Skin epidermis (tissue), 12 donors: ENCODE measurements at regions not wholly inside any gene's neighbourhood (a gene's known extent, or its start where the extent isn't known, plus 50 kb on each side); places are given as distances from the start of the nearest gene placed in this dataset.

Source experiments
- H3K27ac ChIP-seq, 21 experiments: fragments of 200-600 bp; sonication (generic) in 11 of 21; one replicate each; pipeline ENCODE4 v1.5.0; 2020; ENCODE audit warnings: mild to moderate bottlenecking in 3 of 21, inconsistent platforms in 2 of 21, moderate library complexity in 2 of 21
- H3K4me3 ChIP-seq, 7 experiments: fragments of 200-600 bp; sonication (generic) in 2 of 7; one replicate each; pipeline ENCODE4 v1.5.0; 2020; ENCODE audit warnings: inconsistent platforms in 2 of 7, mild to moderate bottlenecking in 2 of 7, moderate library complexity in 1 of 7

DNA sequence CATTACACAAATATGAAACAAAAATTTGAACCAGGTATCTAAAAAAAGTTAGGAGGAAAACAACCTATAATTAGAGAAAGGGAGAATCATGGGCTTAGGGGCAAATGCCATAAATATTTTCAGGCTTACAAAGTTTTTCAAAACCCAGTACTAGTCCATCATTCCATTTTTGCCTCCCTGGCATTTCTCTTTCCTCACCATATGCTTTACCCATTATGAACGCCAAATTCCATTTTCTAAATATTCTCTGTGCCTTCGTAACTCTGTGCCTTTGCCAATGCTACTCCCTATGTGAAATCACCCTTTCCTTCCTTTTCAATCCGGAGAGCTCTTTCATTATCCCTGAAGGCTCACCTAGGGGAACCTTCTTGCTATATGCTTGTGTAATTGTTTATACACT is 434.1 kb downstream of the ZSWIM6 start:
- Histone ChIP-seq H3K27ac (no peak overlapping the region), H3K4me3 (no peak overlapping the region)

DNA sequence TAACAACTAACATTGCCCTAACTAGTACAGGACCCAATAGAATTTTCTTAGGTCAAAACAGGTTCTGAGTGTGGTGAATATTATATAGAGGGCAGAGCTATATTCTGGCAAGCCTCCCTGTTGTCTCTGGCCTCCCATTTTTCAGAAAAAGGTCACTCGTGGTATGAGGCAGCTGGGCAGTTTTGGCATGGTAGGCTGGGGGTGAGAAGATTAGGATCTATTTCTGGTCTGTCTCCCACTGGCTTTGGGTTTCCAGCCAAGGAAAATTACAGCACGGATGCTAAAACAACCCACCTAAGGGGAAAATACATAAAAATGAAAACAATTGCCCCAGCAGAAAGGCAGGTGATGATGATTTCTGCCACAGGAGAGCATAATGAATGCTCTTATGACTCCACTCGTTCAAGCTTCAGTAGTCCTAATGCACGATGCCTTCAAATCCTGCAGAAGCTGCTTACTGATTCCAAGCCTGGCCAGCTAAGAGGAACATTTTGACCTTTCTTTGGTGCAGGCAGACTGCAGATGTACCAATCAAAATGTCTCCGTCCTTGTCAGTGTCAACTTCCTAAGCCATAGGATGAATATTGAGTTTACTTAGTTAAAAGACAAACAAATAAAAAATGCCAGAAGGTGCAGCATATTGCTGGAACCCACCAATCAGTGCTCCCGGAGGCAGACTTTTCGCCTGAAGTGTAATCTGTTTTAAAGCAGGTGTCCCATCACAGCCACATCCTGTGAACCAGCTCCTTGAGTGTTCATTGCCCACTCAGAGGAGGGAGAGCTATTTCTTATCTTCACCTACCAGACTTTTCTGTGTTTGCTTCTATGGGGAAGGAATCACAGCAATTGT is 435.4 kb downstream of the ZSWIM6 start:
- no peak overlapping the region for H3K27ac ChIP-seq

DNA sequence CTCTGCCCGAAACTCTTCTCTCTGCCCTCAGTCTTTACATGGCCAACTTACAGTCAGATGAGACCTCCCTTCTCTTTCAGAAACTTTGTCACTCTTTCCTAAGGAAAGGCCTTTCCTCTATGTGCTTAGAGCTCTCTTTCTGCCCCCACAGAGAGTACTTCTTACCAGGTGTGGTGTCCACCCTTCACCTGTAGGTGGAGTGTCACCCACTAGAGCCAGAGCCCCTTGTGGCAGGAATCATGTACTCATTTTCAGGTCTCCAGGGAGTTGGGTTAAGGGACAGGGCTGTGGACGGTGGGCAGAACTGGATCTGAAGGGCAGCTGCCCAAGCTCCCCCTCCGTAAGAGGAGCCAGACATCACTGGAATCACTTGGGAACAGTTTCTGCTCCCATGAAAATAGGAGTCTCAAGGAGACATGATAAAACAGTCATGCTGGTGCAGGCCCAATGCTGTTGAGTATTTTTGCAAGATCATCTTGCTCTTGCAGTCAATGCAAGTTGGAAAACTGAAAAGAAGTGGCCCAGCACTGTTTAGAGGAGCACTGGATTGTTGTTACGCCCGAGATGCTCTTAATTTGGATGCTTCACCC is 436.7 kb downstream of the ZSWIM6 start:
- Histone ChIP-seq H3K27ac (no peak overlapping the region), H3K4me3 (no peak overlapping the region)

More for the DNA sequence above, 435.4 kb downstream of the ZSWIM6 start:
- H3K4me3 ChIP-seq = no peak overlapping the region

DNA sequence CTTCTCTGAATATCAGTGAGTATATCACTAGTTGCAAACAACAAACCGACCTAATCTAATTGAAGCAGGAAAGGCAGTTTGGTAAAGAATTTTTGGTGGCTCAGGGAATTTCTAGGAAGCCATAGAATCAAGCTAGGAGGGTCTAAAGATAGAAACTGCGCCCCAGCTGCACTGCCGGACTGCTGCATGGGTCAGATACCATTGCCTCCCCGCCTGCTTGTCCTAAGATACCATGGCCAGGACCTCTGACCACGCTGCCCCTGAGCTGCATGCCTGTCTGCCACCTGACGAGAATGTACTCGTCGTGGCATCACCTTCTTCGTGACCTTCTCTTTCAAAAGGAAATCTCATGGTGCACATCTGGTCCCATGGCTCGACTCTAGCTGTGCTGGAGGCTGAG is 439.0 kb downstream of the ZSWIM6 start:
- H3K27ac ChIP-seq = no peak overlapping the region
- no peak overlapping the region for H3K4me3 ChIP-seq

DNA sequence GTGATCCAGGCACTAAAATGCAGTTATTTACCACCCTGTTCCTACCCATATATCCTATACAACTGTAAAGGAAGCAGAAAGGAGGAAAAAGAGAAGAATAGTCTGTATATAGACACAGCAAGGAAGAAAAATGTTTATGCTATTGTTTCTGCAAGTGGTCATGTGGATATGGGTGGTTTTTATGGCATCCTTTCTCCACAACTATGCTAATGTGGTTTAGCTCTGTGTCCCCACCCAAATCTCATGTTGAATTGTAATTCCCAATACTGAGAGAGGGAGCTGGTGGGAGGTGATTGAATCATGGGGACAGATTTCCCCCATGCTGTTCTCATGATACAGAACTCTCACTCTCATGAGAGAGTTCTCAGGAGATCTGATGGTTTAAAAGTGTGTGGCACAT is 439.8 kb downstream of the ZSWIM6 start:
- H3K27ac ChIP-seq = no peak overlapping the region
- no peak overlapping the region for H3K4me3 ChIP-seq

DNA sequence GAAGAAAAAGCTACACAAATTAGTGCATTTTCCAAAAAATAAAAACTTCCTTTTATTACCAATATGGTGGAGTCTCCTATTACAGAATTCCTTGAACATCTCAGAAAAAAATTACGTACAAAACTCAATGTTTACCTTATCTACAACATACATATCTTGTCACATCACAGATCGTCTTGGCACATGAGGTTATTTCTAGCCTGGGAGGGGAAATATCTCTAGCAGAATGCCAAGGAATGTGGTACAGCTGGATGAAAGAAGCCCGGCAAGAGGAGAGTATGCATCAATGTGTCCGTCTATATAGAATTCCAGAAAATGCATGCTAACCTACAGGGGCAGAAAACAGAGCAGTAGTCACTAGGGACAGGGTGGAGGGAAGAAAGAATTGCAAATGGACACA is 443.8 kb downstream of the ZSWIM6 start:
- no peak overlapping the region for H3K4me3 ChIP-seq
- no peak overlapping the region for H3K27ac ChIP-seq

DNA sequence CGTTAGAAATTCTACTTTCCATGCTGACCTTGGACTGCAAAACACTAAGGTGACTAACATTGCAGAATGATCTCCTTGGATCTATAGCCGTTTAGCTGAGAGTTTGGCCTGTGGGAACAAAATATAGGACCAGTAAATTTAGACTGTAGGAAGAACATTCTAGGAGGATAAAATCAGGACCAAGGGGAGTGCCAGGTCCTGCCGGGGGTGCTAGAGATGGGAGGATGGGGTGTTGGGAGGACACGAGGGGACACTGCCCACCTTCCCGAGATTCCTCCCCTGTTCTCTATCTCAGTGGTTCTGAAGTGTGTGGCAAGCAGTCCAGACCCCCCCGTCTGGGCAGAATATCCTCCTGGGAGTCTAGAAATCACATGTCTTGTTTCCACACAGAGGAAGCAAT is 445.2 kb downstream of the ZSWIM6 start:
- H3K4me3 ChIP-seq = no peak overlapping the region

DNA sequence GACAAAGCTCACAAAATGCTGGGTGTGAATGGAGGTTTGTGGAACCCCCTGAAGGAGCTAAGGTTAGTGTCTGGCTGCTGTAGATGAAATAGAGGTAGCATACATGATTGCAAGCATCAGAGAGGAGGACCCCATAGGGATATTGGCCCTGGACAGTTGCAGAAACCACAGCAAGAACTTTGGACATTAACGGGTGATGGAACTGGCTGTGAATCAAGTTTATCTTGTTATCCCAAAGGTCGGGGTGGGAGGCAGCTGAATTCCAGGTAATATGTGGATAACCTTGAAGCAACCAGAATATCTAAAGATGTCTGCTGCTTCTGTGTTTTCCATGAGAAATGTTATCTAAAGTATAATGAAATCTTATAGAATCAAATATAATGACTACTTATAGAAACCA is 447.7 kb downstream of the ZSWIM6 start:
- no peak overlapping the region for H3K27ac ChIP-seq
- no peak overlapping the region for H3K4me3 ChIP-seq

More for the DNA sequence above, 445.2 kb downstream of the ZSWIM6 start:
- no peak overlapping the region for H3K27ac ChIP-seq

DNA sequence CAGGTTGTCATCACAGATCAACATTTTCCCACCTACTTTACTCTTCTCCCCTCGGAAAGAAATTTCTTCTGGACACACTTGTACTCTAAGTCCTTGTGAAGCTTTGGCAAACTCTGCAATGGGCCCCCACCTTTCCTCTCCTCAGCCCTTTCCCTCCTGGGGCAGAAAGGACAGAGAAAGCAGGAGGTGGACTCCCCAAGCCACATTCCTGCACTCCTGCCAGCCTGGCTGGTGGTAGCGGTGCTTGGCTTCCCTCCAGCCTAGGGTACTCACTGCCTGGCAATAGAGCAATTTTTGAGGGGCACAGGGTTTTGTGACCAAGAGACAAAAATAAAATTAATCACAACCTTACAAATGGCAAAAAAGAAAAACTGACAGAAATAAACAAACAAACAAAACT is 451.4 kb downstream of the ZSWIM6 start:
- no peak overlapping the region for H3K27ac ChIP-seq
- no peak overlapping the region for H3K4me3 ChIP-seq

DNA sequence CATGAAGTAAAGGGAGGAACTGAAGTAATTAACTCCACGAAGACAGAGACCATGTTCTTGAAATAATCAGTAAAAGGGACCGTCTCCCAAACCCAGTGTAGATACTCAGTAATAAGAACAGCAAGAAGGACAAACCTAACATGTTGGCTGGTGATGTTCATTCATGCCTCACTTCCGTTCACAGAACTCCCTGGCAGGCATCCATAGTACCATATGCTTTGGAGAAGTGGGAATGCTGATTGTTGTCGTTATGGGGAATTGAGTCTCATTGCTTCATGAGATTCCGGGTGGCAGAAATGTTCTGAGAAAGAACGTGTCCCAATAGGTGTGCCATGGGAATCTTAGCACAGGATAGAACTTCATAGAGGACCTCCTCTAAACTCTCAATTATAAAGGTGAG is 452.3 kb downstream of the ZSWIM6 start:
- H3K27ac ChIP-seq = no peak overlapping the region
- H3K4me3 ChIP-seq = no peak overlapping the region

DNA sequence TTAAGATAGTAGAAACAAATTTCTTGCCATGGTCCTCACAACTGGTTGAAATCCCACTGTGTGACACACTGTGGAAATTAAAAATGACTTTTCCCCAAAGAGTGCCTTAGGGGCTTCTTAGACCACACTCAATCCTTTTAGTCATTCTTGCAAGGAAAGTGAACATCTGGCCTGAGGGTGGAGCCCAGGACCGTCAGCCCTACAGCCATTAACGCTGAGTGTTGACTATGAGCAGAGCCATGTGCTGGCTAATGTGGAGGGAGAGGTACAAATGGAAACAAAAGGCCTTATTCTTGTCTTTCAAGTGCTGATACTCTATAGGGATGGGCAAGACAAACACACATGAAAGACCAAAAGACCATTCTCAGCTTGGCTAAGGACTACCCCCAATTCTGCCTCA is 456.5 kb downstream of the ZSWIM6 start:
- Histone ChIP-seq H3K4me3 (no peak overlapping the region), H3K27ac (no peak overlapping the region)

DNA sequence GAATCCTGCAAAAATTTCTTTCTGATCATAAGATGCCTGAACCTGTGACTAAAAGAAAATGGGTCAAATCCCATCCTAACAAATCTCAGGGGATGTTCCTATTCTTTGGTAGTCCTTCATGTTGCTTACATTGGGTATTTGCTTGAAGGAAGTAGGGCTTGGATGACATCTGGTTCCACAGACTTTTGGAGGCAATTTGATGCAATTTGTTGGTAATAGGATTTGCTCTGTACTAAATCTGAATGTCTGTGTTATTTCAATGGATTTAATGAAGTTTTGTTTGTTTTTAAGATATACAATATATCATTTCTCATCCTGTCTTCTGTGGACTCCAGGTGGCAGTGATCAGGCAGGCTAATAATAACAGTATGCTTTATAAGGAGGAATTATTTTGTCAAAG is 457.9 kb downstream of the ZSWIM6 start:
- no peak overlapping the region for H3K4me3 ChIP-seq
- no peak overlapping the region for H3K27ac ChIP-seq

DNA sequence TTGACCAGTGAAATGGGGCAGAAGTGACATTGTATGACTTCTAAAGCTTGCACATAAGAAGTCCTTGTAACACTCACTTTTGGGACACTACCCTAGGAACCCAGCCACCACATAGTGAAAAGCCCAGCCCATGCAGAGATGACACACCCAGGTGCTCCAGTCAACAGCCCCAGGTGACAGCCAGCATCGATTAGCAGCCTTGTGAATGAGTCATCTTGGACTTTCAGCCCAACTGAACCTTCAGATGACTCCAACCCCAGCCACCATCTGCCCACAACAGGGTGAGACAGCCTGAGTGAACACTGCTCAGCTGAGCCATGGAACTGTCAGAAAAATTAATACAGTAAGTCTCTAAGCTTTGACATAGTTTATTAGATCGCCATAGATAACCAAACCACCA is 458.6 kb downstream of the ZSWIM6 start:
- no peak overlapping the region for H3K4me3 ChIP-seq
- H3K27ac ChIP-seq = no peak overlapping the region

DNA sequence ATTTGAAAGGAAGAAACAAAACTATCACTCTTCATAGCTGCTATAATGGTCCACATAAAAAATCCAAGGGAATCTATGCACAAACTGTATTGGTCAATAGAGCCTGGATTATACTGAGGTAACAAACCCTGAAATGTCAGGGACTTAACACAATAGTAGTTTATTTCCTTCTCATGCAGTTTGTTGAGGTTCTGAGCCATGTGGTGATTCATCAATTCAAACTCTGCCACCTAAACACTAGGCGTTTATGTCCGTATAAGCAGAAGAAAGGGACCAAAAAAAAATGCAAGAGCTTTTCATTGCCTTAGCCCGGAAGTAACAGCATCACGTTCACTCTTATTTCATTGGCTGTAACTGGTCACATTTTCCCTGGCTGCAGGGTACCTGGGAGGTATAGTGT is 464.7 kb downstream of the ZSWIM6 start:
- H3K4me3 ChIP-seq = no peak overlapping the region
- no peak overlapping the region for H3K27ac ChIP-seq

DNA sequence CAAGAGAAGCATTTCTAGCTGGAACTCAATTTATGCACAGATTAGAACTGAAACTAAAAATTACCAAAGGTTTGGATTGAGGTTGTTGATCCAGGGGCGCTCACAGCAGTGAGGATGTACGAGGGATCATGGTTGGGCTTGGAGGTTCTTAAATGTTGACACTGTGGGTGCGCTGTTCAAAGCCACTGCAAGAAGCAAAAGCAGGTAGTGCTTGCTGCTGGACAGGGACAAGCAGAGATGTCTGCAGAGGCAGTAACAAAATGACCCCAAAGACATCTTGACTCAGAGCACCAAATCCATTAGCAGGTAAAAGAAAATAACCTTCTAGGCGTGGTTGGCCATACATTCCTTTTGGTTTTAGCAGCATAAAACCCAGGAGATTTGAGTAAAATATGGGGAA is 468.4 kb downstream of the ZSWIM6 start:
- Histone ChIP-seq H3K4me3 (no peak overlapping the region), H3K27ac (no peak overlapping the region)

DNA sequence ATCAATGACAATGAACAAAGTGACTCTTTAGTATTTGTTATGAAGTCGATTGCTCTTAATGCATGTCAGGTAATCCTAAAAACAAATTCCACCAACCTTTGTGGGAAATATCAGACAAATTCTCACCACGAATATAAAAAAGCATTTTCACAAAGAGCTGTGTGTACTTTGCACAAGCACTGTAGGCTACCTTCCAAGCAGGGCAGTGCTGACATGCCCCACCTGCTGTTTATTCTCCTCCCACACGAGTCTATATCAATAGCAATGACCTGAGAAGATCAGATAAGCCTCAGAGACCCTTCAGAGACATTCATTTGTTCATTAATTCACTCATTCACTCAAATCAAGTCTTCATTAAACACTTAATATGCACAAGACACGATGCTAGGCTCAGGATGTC is 469.1 kb downstream of the ZSWIM6 start:
- Histone ChIP-seq H3K27ac (no peak overlapping the region), H3K4me3 (no peak overlapping the region)

DNA sequence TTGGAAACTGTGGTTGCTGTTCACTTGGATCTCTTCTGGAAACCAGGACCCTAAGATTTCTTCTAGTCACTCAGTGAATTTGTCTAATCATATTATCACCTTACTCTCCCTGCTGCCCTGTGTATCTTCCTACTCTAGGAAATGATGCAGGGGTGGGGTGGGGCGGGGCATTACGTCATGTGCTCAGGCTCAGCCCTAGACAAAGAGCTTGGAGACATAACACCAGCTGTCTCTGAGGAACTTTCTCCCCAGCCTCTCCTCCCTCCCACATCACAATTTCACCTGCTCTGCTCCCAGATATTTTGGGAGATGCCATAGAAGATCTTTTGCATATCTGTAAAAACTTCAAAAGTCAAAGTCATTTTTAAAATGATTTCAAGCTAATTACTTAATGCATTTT is 470.4 kb downstream of the ZSWIM6 start:
- no peak overlapping the region for H3K4me3 ChIP-seq
- H3K27ac ChIP-seq = no peak overlapping the region

DNA sequence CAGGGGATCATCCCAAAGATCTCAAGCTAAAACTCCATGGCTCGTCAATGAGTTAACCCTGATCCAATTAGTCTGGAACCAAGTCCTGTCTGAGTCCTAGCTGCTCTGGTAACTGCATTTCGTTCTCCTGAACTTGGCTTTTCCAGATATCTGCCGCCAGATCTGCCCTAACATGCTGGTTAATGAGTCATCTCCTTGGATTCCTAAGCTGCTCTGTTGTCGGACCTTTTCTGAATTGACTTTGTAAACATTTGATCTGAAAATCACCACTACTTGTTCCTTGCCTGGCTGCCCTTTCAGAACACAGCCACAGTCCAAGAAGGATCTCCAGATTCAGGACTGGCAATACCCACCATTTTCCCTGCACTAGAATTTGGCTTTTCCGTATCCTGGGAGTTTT is 473.0 kb downstream of the ZSWIM6 start:
- H3K27ac ChIP-seq = peak overlapping the region in 4 of 21 experiments; percentile 10 to 44 (median 31)

DNA sequence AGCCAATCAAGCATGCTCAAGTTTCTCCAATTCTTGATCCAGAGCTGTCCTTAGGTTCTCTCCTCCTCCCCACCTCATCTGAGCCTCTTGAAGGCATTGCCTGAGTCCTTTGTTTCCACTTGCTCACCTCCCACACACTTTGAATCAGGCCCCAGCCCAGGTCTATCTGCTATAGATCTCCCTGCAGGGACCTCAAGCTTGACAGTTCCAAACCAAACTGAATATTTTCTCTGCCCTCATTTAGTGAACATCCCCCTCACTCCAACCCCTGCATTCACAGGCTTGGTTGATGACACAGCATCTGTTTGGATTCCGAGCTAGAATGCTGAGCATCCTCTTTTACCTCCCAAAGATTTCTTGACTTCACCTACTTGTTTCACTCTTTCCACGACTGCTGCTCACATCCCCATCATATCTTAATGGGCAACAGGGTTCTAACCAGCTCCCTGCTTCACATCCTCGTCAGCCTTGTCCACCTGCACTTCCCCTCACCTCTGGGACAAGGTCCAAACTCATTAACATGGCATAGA is 474.5 kb downstream of the ZSWIM6 start:
- Histone ChIP-seq H3K4me3 (no peak overlapping the region), H3K27ac (no peak overlapping the region)

More for the DNA sequence above, 473.0 kb downstream of the ZSWIM6 start:
- no peak overlapping the region for H3K4me3 ChIP-seq

DNA sequence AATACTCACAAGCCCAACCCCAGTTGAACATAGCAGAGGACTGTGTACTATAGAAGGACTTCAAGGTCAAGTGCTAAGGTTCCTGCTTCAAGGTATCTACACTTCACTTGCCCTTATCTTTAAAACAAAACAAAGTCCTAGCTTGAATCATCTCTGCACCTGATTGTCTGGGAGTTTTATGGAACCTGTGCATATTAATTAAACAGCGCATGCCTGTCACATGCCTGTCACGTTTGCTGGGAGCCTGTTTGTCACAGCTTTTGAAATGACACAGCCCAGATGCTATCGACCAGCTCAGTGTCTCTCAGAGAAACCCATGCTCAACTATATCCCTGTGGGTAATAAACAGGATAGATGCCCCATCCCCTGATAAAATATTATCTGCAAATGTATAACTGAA is 476.0 kb downstream of the ZSWIM6 start:
- peak overlapping the region in 1 of 21 experiments; percentile 42 for H3K27ac ChIP-seq
- no peak overlapping the region for H3K4me3 ChIP-seq

DNA sequence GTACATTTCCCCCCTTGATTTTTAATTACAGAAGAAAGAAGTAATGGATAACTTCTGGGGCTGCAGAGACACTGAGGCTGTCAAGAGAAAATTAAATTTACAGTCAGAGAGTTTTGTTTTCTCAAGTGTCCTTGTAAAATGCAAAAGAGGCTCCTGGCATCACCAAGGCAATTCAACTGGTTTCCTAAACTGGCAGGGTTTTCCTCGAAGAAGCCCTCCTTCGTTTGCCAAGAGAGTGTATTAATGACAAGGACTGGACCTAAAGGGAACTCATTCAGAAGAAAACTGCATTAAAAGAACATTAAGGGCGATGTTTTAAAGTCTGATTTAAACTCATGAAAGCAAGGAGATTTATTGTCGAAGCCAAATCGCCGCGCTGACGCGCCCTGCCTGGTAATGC is 476.9 kb downstream of the ZSWIM6 start:
- peak overlapping the region in 2 of 21 experiments; percentile 20 to 42 for H3K27ac ChIP-seq
- no peak overlapping the region for H3K4me3 ChIP-seq
